22Rv1 (cell line): ENCODE measurements at regions not wholly inside any gene's neighbourhood (a gene's known extent, or its start where the extent isn't known, plus 50 kb on each side); places are given as distances from the start of the nearest gene placed in this dataset.

Experiments used
- ZFX ChIP-seq: fragments of 450-650 bp; IDR thresholded peaks from 2 replicates; pipeline ENCODE4 v1.6.1; 2017; ENCODE audit warnings: antibody characterized with exemption, borderline replicate concordance
- TF ChIP-seq, protein P1 (sequence below): fragments of 450-650 bp; IDR thresholded peaks from 2 replicates; pipeline ENCODE4 v1.5.1; 2017; ENCODE audit warnings: mild to moderate bottlenecking

- TF ChIP-seq, protein P1, sequence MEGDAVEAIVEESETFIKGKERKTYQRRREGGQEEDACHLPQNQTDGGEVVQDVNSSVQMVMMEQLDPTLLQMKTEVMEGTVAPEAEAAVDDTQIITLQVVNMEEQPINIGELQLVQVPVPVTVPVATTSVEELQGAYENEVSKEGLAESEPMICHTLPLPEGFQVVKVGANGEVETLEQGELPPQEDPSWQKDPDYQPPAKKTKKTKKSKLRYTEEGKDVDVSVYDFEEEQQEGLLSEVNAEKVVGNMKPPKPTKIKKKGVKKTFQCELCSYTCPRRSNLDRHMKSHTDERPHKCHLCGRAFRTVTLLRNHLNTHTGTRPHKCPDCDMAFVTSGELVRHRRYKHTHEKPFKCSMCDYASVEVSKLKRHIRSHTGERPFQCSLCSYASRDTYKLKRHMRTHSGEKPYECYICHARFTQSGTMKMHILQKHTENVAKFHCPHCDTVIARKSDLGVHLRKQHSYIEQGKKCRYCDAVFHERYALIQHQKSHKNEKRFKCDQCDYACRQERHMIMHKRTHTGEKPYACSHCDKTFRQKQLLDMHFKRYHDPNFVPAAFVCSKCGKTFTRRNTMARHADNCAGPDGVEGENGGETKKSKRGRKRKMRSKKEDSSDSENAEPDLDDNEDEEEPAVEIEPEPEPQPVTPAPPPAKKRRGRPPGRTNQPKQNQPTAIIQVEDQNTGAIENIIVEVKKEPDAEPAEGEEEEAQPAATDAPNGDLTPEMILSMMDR: no peak
- TF ChIP-seq ZFX: no peak
These were observed 64.8 kb upstream of the HIF1A start for GRCh38 chr14:61630399-61631044.
